ENCODE measurements at regions not wholly inside any gene's neighbourhood (a gene's known extent, or its start where the extent isn't known, plus 50 kb on each side); places are given as distances from the start of the nearest gene placed in this dataset.

GRCh38 chr10:47140761-47141348, 159.1 kb upstream of the GDF10 start:
- DNase-seq (no peak), ATAC-seq (ENCODE audit: low read depth) (no peak)
- ChIA-PET POLR2A (no interaction called here), CTCF (interaction anchor here (1.5 kb wide), 1 partner anchor 116 kb away, joined by 4 read pairs; no protein-coding TSS in a partner anchor)
- no peaks in the 10 kb centered on the region for H3K27me3 ChIP-seq (replicated peaks in 1 of 4; ENCODE audit: control extremely low read depth in 1 of 4, control insufficient read depth in 3 of 4, insufficient read depth in 4 of 4, low read length in 3 of 4)
- H3K4me3 ChIP-seq (ENCODE audit: control extremely low read depth in 1 of 5, extremely low read depth in 1 of 5, insufficient read depth in 1 of 5, low read depth in 2 of 5, low read length in 4 of 5) = no peak overlapping the region
- H3K27me3 Mint-ChIP-seq = peaks cover 3% of the 10 kb centered on the region
- no peaks in the 10 kb centered on the region for H3K9me3 Mint-ChIP-seq (ENCODE audit: insufficient read depth)
- H3K9me3 ChIP-seq (ENCODE audit: control extremely low read depth in 1 of 3, control insufficient read depth in 2 of 3, insufficient read depth in 1 of 3, low read length in 2 of 3) = no peaks in the 10 kb centered on the region
- TF ChIP-seq CTCF (IDR thresholded peaks at IDR 0.05) = no peak
- no peak for TF ChIP-seq EZH2 (IDR thresholded peaks at IDR 0.05; ENCODE audit: borderline replicate concordance, insufficient read depth, low read depth, low read length, poor library complexity, severe bottlenecking)
- no peaks in the 10 kb centered on the region for H3K4me1 Mint-ChIP-seq
- no peaks in the 10 kb centered on the region for H3K36me3 ChIP-seq (replicated peaks in 1 of 2; ENCODE audit: control extremely low read depth in 1 of 2, control insufficient read depth in 1 of 2, extremely low read depth in 1 of 2, insufficient read depth in 2 of 2, low read length in 1 of 2)
- H3K4me2 ChIP-seq (replicated peaks; ENCODE audit: low read depth, low read length, poor library complexity, severe bottlenecking) = no peak overlapping the region
- no peak overlapping the region for H3K4me3 Mint-ChIP-seq
- H3K27ac Mint-ChIP-seq = no peak overlapping the region
- intact Hi-C loops (cut with micrococcal nuclease) = no loop called here
- H4K20me1 ChIP-seq (ENCODE audit: control insufficient read depth, insufficient read depth, low read length, poor library complexity, severe bottlenecking) = no peaks in the 10 kb centered on the region
- H3K4me1 ChIP-seq (ENCODE audit: control insufficient read depth in 2 of 2, insufficient read depth in 2 of 2, low read length in 2 of 2) = no peaks in the 10 kb centered on the region
- H3K27ac ChIP-seq (ENCODE audit: low read length in 2 of 2) = no peak overlapping the region
- H2AFZ ChIP-seq (ENCODE audit: insufficient read depth, low read depth, low read length, poor library complexity, severe bottlenecking) = no peak overlapping the region
- H3K79me2 ChIP-seq (ENCODE audit: control insufficient read depth, insufficient read depth, low read length) = no peaks in the 10 kb centered on the region
- WGBS (ENCODE audit: insufficient coverage) = 84% methylated on average over 5 of the region's 6 CpGs
- H3K9ac ChIP-seq (ENCODE audit: low read length) = no peak overlapping the region

- TF ChIP-seq EZH2 (IDR thresholded peaks at IDR 0.05; ENCODE audit: borderline replicate concordance, insufficient read depth, low read depth, low read length, poor library complexity, severe bottlenecking) (no peak), CTCF (IDR thresholded peaks at IDR 0.05) (no peak)
- WGBS (ENCODE audit: insufficient coverage) = 98% methylated on average over 5 of the region's 5 CpGs
- Histone ChIP-seq H3K27ac (ENCODE audit: low read length in 2 of 2) (no peak overlapping the region), H3K79me2 (ENCODE audit: control insufficient read depth, insufficient read depth, low read length) (no peaks in the 10 kb centered on the region), H4K20me1 (ENCODE audit: control insufficient read depth, insufficient read depth, low read length, poor library complexity, severe bottlenecking) (no peaks in the 10 kb centered on the region), H3K36me3 (replicated peaks in 1 of 2; ENCODE audit: control extremely low read depth in 1 of 2, control insufficient read depth in 1 of 2, extremely low read depth in 1 of 2, insufficient read depth in 2 of 2, low read length in 1 of 2) (no peaks in the 10 kb centered on the region), H3K9me3 (ENCODE audit: control extremely low read depth in 1 of 3, control insufficient read depth in 2 of 3, insufficient read depth in 1 of 3, low read length in 2 of 3) (no peaks in the 10 kb centered on the region), H2AFZ (ENCODE audit: insufficient read depth, low read depth, low read length, poor library complexity, severe bottlenecking) (no peak overlapping the region), H3K9ac (ENCODE audit: low read length) (no peak overlapping the region), H3K4me2 (replicated peaks; ENCODE audit: low read depth, low read length, poor library complexity, severe bottlenecking) (no peak overlapping the region), H3K4me3 (ENCODE audit: control extremely low read depth in 1 of 5, extremely low read depth in 1 of 5, insufficient read depth in 1 of 5, low read depth in 2 of 5, low read length in 4 of 5) (no peak overlapping the region), H3K4me1 (ENCODE audit: control insufficient read depth in 2 of 2, insufficient read depth in 2 of 2, low read length in 2 of 2) (no peaks in the 10 kb centered on the region), H3K27me3 (replicated peaks in 1 of 4; ENCODE audit: control extremely low read depth in 1 of 4, control insufficient read depth in 3 of 4, insufficient read depth in 4 of 4, low read length in 3 of 4) (no peaks in the 10 kb centered on the region)
- H3K9me3 Mint-ChIP-seq (ENCODE audit: insufficient read depth) = no peaks in the 10 kb centered on the region
- no peak overlapping the region for H3K4me3 Mint-ChIP-seq
- H3K4me1 Mint-ChIP-seq = no peaks in the 10 kb centered on the region
- POLR2A ChIA-PET = no interaction called here
- H3K27me3 Mint-ChIP-seq = peaks cover 3% of the 10 kb centered on the region
- CTCF ChIA-PET = no interaction called here
- no peak overlapping the region for H3K27ac Mint-ChIP-seq
- ATAC-seq (ENCODE audit: low read depth) = no peak
- intact Hi-C loops (cut with micrococcal nuclease) = no loop called here
- no peak for DNase-seq
Measured at GRCh38 chr10:47141349-47141748, 158.6 kb upstream of the GDF10 start.
